HG03135 (cell line): ENCODE measurements at regions not wholly inside any gene's neighbourhood (a gene's known extent, or its start where the extent isn't known, plus 50 kb on each side); places are given as distances from the start of the nearest gene placed in this dataset.
"Not testable (repeated sequence)": the region's sequence is repeated elsewhere in the genome, so short reads cannot be mapped to it uniquely, and the experiment has no call there.

Experiments
- ATAC-seq: cut with Tn5 transposase; IDR thresholded peaks from one replicate; pipeline ENCODE4 v1.9.1; 2021; ENCODE audit warnings: mild to moderate bottlenecking, moderate library complexity; ENCODE audit not compliant: unreplicated experiment

DNA sequence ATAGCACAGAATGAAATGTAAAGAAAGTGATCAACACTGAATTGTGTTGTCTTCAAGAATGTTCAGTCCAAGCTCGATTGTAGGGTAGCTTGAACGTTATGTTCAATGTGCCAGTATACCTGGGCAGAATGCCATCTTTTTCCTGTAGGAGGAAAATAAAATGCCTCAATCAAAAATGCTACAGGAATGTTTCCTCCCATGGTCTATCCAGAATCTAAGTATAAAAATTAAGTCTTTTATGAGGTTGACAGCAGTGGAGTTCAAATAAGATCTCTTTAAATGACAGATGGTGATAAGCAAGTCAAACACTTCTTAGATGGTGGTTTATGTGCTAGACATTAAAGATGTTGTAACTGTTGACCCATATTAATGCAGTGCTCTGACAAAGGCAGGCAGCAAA is 488.6 kb downstream of the CSNK1G3 start:
- ATAC-seq: no peak

DNA sequence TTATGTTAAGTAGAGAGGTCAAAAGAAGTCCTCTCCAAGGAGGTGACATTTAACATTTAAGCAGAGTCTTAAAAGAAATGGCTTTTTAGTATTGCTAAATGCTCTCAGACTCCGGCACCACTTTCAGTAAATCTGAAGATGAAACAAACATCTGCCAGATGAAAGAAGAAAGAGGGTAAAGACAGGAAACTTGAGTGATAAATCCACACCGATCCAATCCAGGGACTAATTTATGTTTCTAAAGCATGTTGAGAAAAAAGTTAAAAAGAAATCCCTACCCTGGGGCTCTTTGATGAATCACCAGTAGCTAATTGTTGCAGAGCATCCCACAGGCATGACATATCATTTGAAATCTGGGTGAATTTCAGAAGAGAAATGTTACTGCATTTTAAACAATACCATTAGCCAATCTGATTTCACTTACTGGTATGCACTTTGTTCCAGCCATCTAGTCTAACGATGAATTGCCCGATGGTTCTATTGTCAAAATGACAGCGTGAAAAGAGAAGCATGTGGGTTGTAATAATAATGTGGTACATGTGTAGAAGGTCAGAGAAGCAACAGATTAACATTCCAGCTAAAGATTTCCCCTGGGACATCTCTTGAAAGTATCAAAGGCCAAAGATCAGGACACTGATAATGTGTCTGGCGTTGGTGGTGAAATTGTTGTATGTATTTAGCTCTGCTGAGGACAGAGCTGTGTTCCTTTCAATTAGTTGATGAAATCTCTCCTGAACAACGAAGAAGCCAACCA is 485.7 kb downstream of the CSNK1G3 start:
- ATAC-seq: no peak

DNA sequence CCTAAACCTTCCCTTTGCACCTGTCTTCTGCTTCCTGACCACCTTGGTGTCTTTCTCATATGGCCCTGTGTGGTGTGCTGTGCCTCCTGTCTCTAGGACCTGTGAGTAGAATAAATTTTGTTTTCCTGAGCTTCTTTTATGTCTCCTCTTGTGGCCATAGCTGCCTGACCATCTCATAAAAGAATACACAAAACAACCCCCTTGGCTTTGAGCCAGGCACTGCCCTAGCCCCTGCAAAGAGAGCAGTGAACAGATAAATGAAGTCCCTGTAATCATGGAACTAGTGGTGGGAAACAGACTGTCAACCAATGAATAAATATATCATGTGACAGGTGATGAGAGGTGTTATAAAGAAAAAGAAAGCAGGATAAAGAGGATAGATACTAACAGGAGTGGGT is 485.1 kb downstream of the CSNK1G3 start:
- ATAC-seq: no peak

DNA sequence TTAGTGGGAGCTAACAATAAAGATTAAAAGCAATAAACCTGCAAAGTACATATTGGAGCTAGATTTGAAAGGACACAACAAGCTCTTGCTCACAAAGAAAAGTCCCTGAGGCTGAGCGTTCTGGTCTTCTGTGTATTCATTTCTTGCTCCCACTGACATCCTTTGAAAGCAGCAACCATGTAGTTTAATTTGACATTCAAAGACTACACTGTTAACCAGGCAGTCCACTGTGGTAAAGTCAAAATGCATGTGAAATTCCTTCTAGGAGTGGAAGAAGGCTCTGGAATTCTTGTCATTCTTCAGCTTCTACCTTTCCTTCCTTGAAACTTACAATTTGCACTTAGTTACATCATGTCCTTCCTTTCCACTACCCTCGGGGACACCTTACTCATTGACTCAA is 480.7 kb downstream of the CSNK1G3 start:
- no peak for ATAC-seq

DNA sequence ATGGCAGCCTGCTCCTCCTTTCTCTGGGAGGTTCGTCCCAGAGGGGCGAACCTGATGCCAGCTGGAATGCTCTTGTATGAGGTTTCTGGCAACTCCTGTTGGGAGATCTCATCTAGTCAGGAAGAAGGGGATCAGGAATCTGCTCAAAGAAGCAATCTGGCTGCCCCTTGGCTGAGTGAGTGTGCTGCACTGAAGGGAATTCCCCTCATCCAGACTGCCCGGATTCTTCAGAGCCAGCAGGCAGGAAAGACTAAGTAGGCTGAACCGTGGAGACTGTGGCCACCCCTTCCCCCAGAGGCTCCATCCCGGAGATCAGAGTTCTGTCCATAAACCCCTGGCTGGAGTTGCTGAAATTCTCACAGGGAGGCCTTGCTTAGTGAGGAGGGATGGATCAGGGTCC is 476.0 kb downstream of the CSNK1G3 start:
- ATAC-seq: no peak

DNA sequence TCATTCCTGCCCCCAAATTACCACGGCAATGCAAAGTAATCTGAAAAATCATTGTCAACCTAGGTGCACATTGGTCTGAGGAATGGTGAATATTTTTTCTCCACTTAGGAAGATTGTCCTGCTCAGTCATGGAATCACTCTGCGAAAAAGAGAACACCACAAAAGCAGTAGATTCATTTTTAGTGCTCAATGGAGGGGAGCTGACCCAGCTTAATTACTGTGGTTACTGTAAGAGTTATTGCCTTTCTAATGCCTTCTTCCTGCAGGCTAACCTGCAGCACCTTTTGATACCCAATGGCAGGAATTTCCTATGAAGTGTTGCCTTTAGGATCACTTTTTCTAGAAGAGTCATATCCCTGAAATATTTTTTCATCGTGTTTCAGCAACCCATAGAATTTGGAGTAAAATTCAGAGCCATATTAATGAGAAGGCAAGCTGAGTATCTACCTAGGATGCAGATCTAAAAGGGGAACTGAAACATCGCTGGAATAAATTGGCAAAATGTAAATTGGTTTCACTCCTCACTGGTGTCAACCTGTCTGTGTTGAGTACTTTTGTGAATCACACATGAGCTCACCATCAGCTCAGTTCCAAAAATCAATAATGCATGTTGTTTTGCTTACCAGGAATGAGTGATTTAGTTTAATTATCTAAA is 464.5 kb downstream of the CSNK1G3 start:
- no peak for ATAC-seq

DNA sequence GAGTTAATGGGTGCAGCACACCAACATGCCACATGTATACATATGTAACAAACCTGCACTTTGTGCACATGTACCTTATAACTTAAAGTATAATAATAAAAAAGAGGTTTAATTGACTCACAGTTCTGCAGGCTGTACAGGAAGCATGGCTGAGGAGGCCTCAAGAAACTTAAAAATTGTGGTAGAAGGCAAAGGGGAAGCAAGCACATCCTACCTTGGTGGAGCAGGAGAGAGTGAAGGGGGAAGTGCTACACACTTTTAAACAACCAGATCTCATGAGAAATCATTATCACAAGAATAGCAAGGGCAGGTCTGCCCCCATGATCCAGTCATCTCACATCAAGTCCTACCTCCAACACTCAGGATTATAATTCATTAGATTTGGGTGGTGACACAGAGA is 463.5 kb downstream of the CSNK1G3 start:
- not testable (repeated sequence) for ATAC-seq

DNA sequence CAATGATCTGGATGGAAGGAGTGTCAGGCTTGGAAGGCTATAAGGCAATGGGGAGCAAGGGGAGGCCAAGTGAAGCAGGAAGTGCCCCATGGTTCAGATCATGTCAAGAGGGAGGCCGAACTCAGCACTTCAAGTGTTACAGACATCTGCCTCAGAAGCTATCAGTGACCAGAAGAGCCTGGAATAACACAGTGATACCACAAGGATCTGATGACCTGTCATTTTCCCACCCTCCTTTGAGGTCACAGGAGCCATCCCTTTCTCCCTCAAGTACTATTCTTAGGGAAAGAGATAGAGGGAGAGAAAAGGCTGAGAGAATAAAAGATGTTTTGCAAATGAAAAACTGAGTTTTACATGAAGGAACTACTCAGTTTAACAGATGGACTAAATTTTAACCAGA is 454.8 kb downstream of the CSNK1G3 start:
- ATAC-seq: no peak

DNA sequence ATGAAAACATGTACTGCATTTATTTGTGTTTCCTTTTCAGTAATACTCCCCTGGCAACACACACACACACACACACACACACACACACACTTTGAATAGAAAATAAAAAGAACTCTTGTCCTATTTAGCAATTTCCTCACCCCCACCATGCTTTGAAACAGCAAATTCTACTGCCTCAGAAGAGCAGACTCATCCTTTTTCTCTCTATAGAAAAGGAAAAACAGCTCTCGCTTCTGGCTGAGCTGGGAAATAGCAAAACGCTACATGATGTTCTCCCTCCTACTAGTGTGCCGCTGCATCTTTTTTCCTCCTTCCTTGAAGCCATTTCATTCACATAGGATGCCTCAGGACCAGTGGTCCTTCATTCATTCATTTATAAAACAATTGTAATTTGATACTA is 453.6 kb downstream of the CSNK1G3 start:
- no peak for ATAC-seq

DNA sequence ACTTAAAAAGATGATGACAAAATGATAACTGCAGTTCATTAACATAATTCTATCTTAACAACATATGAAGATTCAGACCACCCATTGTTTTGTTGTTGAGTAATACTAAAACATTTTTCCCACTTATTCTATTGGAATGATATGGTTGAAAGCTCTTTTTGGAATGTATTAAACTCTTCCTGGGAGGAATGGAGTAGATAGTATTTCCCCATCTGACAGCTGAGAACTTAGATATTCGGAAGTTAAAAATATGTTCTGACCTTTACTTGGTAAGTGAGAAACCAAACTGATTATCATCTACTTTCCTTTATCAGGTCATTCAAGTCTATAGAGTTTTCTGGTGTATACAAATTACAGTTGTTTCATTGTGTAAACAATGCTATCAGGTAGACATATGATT is 452.9 kb downstream of the CSNK1G3 start:
- no peak for ATAC-seq

DNA sequence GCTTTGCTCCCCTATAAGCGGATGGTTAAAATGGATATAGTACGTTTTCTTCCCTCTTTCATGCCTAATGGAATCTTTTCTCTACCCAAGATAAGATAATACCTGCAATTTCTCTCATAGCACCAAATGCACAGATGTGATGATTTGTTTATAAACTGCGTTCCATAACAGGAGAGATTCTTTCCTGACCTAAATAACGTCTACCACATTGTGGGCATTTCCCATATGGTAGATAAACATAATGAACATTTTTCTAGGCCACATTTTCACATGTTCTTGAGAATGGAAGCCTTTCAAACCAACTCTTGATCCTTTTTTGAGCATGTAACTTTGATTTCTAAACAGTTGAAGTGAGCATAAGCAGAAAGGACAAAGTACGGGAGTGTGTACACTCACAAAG is 448.5 kb downstream of the CSNK1G3 start:
- ATAC-seq: no peak

DNA sequence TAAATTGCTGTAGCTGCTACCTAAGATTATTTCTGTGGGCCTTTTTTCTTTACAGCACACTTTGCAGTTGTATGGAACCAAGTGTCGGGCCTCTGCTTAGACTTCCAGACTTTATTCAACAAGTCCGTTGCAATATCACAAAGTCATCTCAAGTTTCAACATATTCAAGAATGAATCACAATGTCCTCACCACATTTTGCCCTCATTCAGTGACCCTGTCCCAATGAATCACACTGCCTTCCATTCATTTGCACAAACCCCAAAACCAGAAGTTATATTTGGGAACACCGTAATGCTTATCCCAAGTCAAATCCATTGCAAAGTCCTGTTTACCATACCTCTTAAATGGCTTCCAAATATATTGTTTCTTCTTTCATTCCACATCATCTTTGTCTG is 439.6 kb downstream of the CSNK1G3 start:
- no peak for ATAC-seq

DNA sequence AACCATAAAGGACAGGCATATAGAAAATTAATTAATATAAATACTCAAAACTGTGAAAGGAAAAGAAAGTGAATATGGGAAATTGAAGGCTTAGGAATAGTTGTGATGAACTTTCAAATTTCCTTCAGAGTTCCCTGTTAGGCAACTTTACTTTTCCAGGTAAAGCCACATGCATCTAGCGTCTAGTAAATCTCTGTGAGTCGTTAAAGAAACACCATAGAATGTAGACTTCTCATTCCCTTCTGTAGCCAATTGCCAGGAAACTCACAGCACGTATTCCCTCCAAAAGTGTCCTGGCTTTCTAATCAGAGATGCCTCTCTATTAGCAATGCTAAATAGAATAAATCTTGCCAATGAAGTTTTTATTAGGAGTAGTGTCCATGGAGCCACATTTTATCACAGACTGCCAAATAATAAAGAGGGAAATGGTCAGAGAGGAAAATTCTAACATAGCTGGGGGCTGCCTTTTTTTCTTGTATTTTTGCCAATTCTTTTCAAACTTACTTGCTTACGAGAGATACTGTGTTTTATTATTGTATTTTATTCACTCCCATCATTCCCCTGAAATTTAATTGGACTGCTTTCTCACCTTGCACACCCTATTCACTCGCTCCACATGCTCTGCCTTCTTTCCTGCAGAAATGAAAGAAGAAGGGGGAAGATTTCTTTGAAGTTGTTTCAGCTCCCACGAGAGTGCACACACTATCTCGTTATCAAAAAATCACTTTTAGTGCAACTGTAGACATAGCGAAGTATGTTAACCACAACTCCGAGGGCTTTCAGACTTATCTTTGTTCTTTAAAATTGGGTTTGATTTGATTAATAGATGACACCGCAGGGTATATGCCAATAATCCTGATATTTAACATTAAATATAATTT is 439.0 kb downstream of the CSNK1G3 start:
- ATAC-seq: no peak

DNA sequence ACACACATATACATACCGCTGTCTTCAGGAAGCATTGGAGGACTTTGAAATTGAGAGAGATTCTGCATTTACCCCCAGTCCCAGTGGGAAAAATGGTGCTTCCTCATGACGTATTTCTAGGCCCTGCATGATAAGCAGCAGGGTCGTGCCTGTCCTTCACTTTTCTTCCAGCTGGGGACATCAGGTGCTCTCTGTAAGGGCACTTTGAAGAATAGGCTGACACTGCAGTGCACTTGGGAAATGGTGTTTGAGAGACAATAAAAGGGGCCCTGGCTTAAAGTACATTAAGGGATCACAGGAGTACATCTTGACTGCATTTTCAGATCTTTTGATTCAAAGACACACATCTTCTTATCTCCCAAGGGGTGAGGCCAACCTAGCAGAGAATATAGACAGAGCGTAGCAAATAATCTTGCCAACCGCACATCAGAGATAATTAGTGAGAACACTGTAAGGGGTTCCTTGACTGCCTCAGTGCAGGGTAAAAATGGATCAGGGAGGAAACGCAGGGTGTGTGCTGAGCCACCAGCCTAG is 437.9 kb downstream of the CSNK1G3 start:
- no peak for ATAC-seq

DNA sequence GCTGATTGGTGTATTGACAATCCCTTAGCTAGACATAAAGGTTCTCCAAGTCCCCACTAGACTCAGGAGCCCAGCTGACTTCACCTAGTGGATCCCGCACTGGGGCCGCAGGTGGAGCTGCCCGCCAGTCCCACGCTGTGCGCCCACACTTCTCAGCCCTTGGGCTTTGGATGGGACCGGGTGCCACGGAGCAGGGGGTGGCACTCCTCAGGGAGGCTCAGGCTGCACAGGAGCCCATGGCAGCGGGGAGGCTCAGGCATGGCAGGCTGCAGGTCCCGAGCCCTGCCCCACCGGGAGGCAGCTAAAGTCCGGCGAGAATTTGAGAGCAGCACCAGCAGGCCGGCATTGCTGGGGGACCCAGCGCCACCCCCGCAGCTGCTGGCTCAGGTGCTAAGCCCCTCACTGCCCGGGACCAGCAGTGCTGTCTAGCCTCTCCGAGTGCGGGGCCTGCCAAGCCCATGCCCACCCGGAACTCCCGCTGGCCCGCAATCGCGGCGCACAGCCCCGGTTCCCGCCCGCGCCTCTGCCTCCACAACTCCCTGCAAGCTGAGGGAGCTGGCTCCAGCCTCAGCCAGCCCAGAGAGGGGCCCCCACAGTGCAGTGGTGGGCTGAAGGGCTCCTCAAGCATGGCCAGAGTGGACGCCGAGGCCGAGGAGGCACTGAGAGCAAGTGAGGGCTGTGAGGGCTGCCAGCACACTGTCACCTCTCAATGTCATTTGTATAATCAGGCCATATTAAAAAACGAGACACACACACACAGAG is 437.2 kb downstream of the CSNK1G3 start:
- ATAC-seq: no peak

DNA sequence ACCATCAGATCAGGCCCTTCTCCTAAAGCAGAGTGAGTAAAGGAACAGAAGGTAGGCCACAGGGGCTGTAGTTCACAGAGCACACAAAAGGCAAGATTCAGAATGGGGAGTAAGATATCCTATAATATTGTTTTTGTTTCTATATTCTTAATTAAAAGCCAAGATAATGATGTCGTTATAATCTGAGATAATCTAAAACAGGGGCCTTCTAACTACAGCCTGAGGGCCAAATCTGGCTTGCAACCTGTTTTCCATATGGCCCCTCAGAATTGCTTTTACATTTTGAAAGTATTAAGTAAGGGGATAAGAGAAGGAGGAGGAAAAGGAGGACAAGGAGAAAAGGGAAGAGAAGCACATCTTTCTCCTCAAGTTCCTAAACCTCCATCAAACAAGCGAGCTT is 435.8 kb downstream of the CSNK1G3 start:
- ATAC-seq: no peak

DNA sequence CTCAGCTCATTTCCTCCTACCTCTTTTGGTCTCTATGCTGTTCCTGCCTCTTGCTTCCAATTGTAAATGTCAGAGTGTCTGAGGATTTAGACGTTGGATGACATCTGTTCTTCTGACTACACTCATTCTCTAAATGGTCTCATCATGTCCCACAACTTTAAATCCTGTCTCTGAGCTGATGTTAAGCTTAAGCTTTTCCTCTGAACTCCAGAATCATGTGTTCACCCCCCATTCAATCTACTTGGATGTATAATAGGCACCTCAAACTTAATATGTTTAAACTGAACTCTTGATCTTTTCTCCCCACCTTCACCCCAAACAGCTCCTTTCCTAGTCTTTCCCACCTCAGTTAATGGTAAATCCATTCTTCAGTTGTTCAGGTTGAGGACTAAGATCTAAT is 433.6 kb downstream of the CSNK1G3 start:
- ATAC-seq: no peak

DNA sequence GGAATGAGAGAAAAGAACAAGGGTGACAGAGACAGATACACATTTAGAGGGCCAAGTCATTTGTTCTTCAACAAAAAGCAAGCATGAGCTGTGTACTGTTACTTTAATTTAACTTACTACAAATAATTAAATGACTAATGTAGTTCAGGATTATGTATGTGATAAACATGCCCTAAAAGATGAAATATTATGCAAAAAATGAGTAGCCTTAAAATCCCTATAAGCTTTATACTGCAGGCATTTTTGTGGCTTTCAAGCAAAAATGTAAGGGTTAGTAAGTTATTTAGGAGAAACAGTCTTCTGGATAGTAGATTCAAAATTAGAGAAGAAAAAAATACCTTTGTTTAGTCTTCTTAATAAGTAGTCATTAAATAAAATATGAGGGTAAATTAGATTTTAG is 431.2 kb downstream of the CSNK1G3 start:
- ATAC-seq: no peak

DNA sequence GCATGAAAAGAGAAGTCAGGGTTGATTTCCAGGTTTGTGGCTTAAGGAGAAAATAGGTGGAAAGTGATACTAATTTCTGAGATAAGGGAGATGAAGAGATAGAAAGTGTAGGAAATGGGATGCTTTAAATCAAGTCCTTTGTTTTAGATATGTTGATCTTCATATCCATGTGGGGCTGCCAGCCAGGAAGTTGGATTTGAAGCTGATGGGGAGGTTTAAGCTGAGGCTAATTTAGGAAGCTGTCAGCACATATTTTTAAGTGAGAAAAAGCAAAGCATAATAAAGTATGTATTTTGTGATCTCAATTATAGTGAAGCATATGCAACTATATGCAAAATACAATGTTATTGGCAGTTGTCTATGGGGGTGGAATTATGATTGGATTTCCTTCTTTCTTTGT is 428.4 kb downstream of the CSNK1G3 start:
- ATAC-seq: no peak

DNA sequence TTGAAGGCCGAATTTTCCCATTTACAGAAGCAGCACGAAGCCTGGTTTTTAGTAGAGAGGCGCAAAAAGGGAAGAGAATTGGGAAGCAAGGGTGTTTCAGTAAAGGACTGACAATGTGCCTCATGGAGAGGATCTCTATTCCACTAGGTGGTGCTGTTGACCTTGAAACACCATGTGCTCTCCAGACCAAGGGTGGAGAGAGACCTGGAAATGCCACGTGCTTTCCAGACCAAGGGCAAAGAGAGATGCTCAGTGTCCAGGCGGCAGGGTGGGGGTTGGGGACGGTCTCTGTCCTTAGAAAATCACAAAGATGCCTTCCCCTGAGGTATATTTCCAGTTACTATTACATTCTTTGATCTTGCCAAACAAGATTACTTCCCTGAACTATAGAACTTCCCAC is 425.3 kb downstream of the CSNK1G3 start:
- ATAC-seq: no peak

DNA sequence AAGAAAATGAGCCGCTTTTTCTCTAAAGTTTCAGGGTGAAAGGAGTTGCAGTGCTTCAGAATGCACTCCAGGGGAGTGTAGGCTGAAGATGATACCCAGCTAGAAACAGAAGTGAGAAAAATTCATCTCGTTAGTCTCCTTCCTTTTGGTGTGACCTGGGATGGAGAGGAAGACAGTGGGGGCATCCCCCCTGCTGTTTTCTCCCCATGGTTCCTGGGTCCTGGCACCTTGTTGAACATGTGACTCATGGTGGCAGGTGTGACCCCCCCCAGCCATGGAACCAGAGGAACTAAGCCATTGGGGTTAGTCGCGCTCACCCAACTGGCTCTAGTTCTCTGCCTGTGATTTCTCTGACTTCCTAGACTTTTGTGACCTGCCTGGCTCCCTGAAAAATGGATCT is 424.6 kb downstream of the CSNK1G3 start:
- no peak for ATAC-seq
